ENCODE measurements at regions not wholly inside any gene's neighbourhood (a gene's known extent, or its start where the extent isn't known, plus 50 kb on each side); places are given as distances from the start of the nearest gene placed in this dataset.

DNA sequence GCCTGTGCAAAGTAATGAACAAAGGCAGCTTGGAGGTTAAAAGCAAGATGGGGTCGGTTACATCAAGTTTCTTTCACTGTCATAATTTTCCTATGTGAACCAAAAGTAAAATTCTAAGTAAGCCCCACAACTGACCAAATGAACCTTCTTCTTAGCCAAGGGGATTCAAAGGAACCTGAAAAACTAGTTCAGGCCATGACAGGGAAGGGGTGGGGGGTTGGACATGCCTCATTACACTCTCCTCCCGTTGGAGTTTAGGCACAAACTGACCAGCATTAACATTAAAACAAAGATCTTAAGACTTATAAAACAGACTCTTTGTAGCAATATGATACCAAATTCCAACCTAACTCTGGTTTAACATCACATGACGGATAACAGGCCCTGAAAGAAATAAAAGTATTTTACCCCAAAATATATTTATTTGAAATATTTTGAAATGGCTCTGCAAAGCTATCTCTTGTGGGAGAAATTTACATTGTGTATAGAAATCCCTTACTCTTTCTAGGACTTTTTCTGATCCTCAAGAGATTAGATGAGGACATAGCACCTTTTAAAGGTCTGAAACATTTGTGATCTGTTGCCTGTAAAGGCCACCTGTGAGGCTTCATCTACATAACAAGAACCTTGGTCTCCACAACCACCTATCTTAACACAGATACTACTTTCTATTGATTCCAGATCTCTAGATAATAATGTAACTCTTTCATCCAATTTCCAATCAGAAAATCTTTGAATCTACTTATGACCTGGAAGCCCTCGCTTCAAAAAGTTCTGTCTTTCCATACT is 1829.0 kb upstream of the MIR17HG start:
- no peak for TF ChIP-seq TAF1 (IDR thresholded peaks at IDR 0.05; ENCODE audit: borderline replicate concordance, low read depth, low read length)
- TF ChIP-seq POLR2A (IDR thresholded peaks at IDR 0.05; ENCODE audit: low read depth, low read length) = no peak

Measured in GM12892 (cell line).